ENCODE measurements at regions not wholly inside any gene's neighbourhood (a gene's known extent, or its start where the extent isn't known, plus 50 kb on each side); places are given as distances from the start of the nearest gene placed in this dataset.

- H3K27ac ChIP-seq (ENCODE audit: control insufficient read depth, insufficient read depth, low read length), result peak overlapping the region; percentile 73
- peak overlapping the region; percentile 71 for H3K4me2 ChIP-seq (ENCODE audit: control insufficient read depth, extremely low read depth, insufficient read depth, low read depth, low read length)
- H3K9ac ChIP-seq (ENCODE audit: control insufficient read depth, extremely low read depth, insufficient read depth, low read length), result peak overlapping the region; percentile 26
- H3K27me3 ChIP-seq (ENCODE audit: control insufficient read depth, extremely low read depth, insufficient read depth, low read length), result no peaks in the 10 kb centered on the region
- peaks cover 62% of the 10 kb centered on the region for H3K4me1 ChIP-seq (ENCODE audit: control insufficient read depth, extremely low read depth, insufficient read depth, low read length)
- no peak overlapping the region for H2AFZ ChIP-seq (ENCODE audit: control insufficient read depth, low read length)
- no peak overlapping the region for H3K4me3 ChIP-seq (ENCODE audit: control insufficient read depth in 2 of 3, extremely low read depth in 1 of 3, insufficient read depth in 2 of 3, low read depth in 1 of 3, low read length in 3 of 3)
- H4K20me1 ChIP-seq (ENCODE audit: control insufficient read depth, extremely low read depth, insufficient read depth, low read length), result no peaks in the 10 kb centered on the region
- FAIRE-seq (peak; percentile 97), DNase-seq (ENCODE audit: low read depth, low spot score) (peak; percentile 66)
- H3K79me2 ChIP-seq (ENCODE audit: control insufficient read depth, insufficient read depth, low read length), result no peaks in the 10 kb centered on the region
- no peaks in the 10 kb centered on the region for H3K9me1 ChIP-seq (ENCODE audit: control insufficient read depth, extremely low read depth, insufficient read depth, low read length)
- no peak for TF ChIP-seq EZH2 (IDR thresholded peaks at IDR 0.05; ENCODE audit: low read length)
- TF ChIP-seq, protein P1, sequence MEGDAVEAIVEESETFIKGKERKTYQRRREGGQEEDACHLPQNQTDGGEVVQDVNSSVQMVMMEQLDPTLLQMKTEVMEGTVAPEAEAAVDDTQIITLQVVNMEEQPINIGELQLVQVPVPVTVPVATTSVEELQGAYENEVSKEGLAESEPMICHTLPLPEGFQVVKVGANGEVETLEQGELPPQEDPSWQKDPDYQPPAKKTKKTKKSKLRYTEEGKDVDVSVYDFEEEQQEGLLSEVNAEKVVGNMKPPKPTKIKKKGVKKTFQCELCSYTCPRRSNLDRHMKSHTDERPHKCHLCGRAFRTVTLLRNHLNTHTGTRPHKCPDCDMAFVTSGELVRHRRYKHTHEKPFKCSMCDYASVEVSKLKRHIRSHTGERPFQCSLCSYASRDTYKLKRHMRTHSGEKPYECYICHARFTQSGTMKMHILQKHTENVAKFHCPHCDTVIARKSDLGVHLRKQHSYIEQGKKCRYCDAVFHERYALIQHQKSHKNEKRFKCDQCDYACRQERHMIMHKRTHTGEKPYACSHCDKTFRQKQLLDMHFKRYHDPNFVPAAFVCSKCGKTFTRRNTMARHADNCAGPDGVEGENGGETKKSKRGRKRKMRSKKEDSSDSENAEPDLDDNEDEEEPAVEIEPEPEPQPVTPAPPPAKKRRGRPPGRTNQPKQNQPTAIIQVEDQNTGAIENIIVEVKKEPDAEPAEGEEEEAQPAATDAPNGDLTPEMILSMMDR (optimal IDR thresholded peaks at IDR 0.05 in 1 of 3, IDR thresholded peaks at IDR 0.05 in 1 of 3, conservative IDR thresholded peaks at IDR 0.05 in 1 of 3; ENCODE audit: extremely low read depth in 1 of 3, insufficient read depth in 2 of 3, low read length in 3 of 3), result no peak
- H3K36me3 ChIP-seq (ENCODE audit: control insufficient read depth in 2 of 2, extremely low read depth in 1 of 2, insufficient read depth in 2 of 2, low read length in 2 of 2), result no peaks in the 10 kb centered on the region
- no peaks in the 10 kb centered on the region for H3K9me3 ChIP-seq (ENCODE audit: control insufficient read depth, low read depth, low read length)
- dilution Hi-C loops (cut with MboI; ENCODE audit: extremely low pct_ligation_motif_present, low sequenced_read_pairs), result no loop called here
These were observed 405.0 kb downstream of the COG6 start for GRCh38 chr13:40060296-40061007.

DNA sequence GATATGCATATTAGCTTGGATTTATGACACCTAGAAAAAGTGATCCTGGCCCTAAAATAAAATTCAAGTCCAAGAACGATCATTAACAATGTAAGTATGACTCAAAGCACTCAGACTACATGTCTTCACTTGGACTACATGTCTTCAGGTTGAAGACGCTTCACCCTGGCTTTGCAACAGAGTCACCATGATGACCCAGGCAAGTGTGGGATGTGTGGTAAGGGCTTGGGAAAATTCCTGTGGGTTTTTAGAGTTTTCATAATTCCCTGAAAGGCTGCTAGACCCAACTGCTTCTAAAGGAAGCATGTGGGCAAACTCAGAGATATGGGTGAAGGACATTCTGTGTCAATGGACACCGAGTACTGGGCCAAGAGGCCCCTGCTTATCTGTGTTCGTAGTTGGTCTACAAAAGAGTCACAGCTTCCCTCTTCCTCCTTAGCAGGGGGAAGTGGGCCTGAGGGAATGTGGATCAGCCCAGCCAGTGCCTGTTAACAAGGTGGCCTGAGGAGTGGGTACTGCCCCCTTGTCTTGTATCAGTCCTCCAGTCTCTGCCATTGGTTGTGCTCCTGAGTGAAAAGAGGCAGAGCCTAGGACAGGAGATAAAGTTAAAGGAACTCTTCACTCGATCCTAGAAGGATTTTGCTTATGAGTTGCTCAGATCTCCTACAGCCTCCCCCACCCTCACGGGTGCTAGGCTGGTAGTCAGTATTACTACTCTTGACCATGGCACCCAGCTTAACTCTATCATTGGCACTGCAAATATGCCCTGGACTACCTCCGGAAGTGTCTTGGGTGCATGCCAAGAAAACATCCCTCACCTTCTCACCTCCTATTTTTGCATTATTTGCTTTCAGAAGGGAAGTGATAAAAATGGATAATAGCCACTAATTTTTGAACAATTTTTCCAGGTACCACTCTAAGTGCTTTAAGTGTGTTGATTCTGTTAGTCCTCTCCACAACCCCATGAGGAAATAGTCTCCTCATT, 406.3 kb downstream of the COG6 start:
- Histone ChIP-seq H3K27ac (ENCODE audit: control insufficient read depth, insufficient read depth, low read length) (peak overlapping the region; percentile 73), H3K4me3 (ENCODE audit: control insufficient read depth in 2 of 3, extremely low read depth in 1 of 3, insufficient read depth in 2 of 3, low read depth in 1 of 3, low read length in 3 of 3) (no peak overlapping the region), H3K9ac (ENCODE audit: control insufficient read depth, extremely low read depth, insufficient read depth, low read length) (no peak overlapping the region), H3K79me2 (ENCODE audit: control insufficient read depth, insufficient read depth, low read length) (no peaks in the 10 kb centered on the region), H2AFZ (ENCODE audit: control insufficient read depth, low read length) (no peak overlapping the region), H3K4me2 (ENCODE audit: control insufficient read depth, extremely low read depth, insufficient read depth, low read depth, low read length) (peak overlapping the region; percentile 17), H3K9me3 (ENCODE audit: control insufficient read depth, low read depth, low read length) (no peaks in the 10 kb centered on the region), H3K9me1 (ENCODE audit: control insufficient read depth, extremely low read depth, insufficient read depth, low read length) (no peaks in the 10 kb centered on the region), H3K27me3 (ENCODE audit: control insufficient read depth, extremely low read depth, insufficient read depth, low read length) (no peaks in the 10 kb centered on the region), H3K4me1 (ENCODE audit: control insufficient read depth, extremely low read depth, insufficient read depth, low read length) (peaks cover 62% of the 10 kb centered on the region), H4K20me1 (ENCODE audit: control insufficient read depth, extremely low read depth, insufficient read depth, low read length) (no peaks in the 10 kb centered on the region), H3K36me3 (ENCODE audit: control insufficient read depth in 2 of 2, extremely low read depth in 1 of 2, insufficient read depth in 2 of 2, low read length in 2 of 2) (no peaks in the 10 kb centered on the region)
- DNase-seq (ENCODE audit: low read depth, low spot score) (no peak), FAIRE-seq (no peak)
- dilution Hi-C loops (cut with MboI; ENCODE audit: extremely low pct_ligation_motif_present, low sequenced_read_pairs), result no loop called here
- TF ChIP-seq, protein P1 (optimal IDR thresholded peaks at IDR 0.05 in 1 of 3, IDR thresholded peaks at IDR 0.05 in 1 of 3, conservative IDR thresholded peaks at IDR 0.05 in 1 of 3; ENCODE audit: extremely low read depth in 1 of 3, insufficient read depth in 2 of 3, low read length in 3 of 3), result no peak
- TF ChIP-seq EZH2 (IDR thresholded peaks at IDR 0.05; ENCODE audit: low read length), result no peak

All from keratinocyte (primary cell).